ENCODE measurements at regions not wholly inside any gene's neighbourhood (a gene's known extent, or its start where the extent isn't known, plus 50 kb on each side); places are given as distances from the start of the nearest gene placed in this dataset.

- FAIRE-seq (no peak), DNase-seq (ENCODE audit: low read depth, low spot score) (no peak)
- Histone ChIP-seq H3K4me2 (ENCODE audit: control insufficient read depth, extremely low read depth, insufficient read depth, low read depth, low read length) (no peak overlapping the region), H3K4me1 (ENCODE audit: control insufficient read depth, extremely low read depth, insufficient read depth, low read length) (no peaks in the 10 kb centered on the region), H3K36me3 (ENCODE audit: control insufficient read depth in 2 of 2, extremely low read depth in 1 of 2, insufficient read depth in 2 of 2, low read length in 2 of 2) (no peaks in the 10 kb centered on the region), H3K9me3 (ENCODE audit: control insufficient read depth, low read depth, low read length) (no peaks in the 10 kb centered on the region), H3K27ac (ENCODE audit: control insufficient read depth, insufficient read depth, low read length) (no peak overlapping the region), H3K27me3 (ENCODE audit: control insufficient read depth, extremely low read depth, insufficient read depth, low read length) (no peaks in the 10 kb centered on the region), H4K20me1 (ENCODE audit: control insufficient read depth, extremely low read depth, insufficient read depth, low read length) (no peaks in the 10 kb centered on the region), H3K79me2 (ENCODE audit: control insufficient read depth, insufficient read depth, low read length) (no peaks in the 10 kb centered on the region), H2AFZ (ENCODE audit: control insufficient read depth, low read length) (no peak overlapping the region), H3K4me3 (ENCODE audit: control insufficient read depth in 2 of 3, extremely low read depth in 1 of 3, insufficient read depth in 2 of 3, low read depth in 1 of 3, low read length in 3 of 3) (no peak overlapping the region), H3K9ac (ENCODE audit: control insufficient read depth, extremely low read depth, insufficient read depth, low read length) (no peak overlapping the region), H3K9me1 (ENCODE audit: control insufficient read depth, extremely low read depth, insufficient read depth, low read length) (no peaks in the 10 kb centered on the region)
- dilution Hi-C loops (cut with MboI; ENCODE audit: extremely low pct_ligation_motif_present, low sequenced_read_pairs): no loop called here
- TF ChIP-seq EZH2 (IDR thresholded peaks at IDR 0.05; ENCODE audit: low read length) (no peak), CTCF (optimal IDR thresholded peaks at IDR 0.05 in 1 of 3, IDR thresholded peaks at IDR 0.05 in 1 of 3, conservative IDR thresholded peaks at IDR 0.05 in 1 of 3; ENCODE audit: extremely low read depth in 1 of 3, insufficient read depth in 2 of 3, low read length in 3 of 3) (no peak)
Measured at GRCh38 chr5:165919196-165919595, 2372.2 kb upstream of the WWC1 start.

GRCh38 chr5:165920655-165921054 is 2370.8 kb upstream of the WWC1 start:
- TF ChIP-seq CTCF (optimal IDR thresholded peaks at IDR 0.05 in 1 of 3, IDR thresholded peaks at IDR 0.05 in 1 of 3, conservative IDR thresholded peaks at IDR 0.05 in 1 of 3; ENCODE audit: extremely low read depth in 1 of 3, insufficient read depth in 2 of 3, low read length in 3 of 3) (no peak), EZH2 (IDR thresholded peaks at IDR 0.05; ENCODE audit: low read length) (no peak)
- no peak overlapping the region for H3K9ac ChIP-seq (ENCODE audit: control insufficient read depth, extremely low read depth, insufficient read depth, low read length)
- H3K27me3 ChIP-seq (ENCODE audit: control insufficient read depth, extremely low read depth, insufficient read depth, low read length): no peaks in the 10 kb centered on the region
- no peaks in the 10 kb centered on the region for H3K36me3 ChIP-seq (ENCODE audit: control insufficient read depth in 2 of 2, extremely low read depth in 1 of 2, insufficient read depth in 2 of 2, low read length in 2 of 2)
- no peak for DNase-seq (ENCODE audit: low read depth, low spot score)
- no peak overlapping the region for H3K4me2 ChIP-seq (ENCODE audit: control insufficient read depth, extremely low read depth, insufficient read depth, low read depth, low read length)
- dilution Hi-C loops (cut with MboI; ENCODE audit: extremely low pct_ligation_motif_present, low sequenced_read_pairs): no loop called here
- no peak overlapping the region for H3K4me3 ChIP-seq (ENCODE audit: control insufficient read depth in 2 of 3, extremely low read depth in 1 of 3, insufficient read depth in 2 of 3, low read depth in 1 of 3, low read length in 3 of 3)
- no peaks in the 10 kb centered on the region for H3K9me3 ChIP-seq (ENCODE audit: control insufficient read depth, low read depth, low read length)
- no peak overlapping the region for H3K27ac ChIP-seq (ENCODE audit: control insufficient read depth, insufficient read depth, low read length)
- no peaks in the 10 kb centered on the region for H4K20me1 ChIP-seq (ENCODE audit: control insufficient read depth, extremely low read depth, insufficient read depth, low read length)
- FAIRE-seq: no peak
- H2AFZ ChIP-seq (ENCODE audit: control insufficient read depth, low read length): no peak overlapping the region
- no peaks in the 10 kb centered on the region for H3K4me1 ChIP-seq (ENCODE audit: control insufficient read depth, extremely low read depth, insufficient read depth, low read length)
- no peaks in the 10 kb centered on the region for H3K79me2 ChIP-seq (ENCODE audit: control insufficient read depth, insufficient read depth, low read length)
- no peaks in the 10 kb centered on the region for H3K9me1 ChIP-seq (ENCODE audit: control insufficient read depth, extremely low read depth, insufficient read depth, low read length)

Measured in keratinocyte (primary cell).